GM18870 (cell line): ENCODE measurements at regions not wholly inside any gene's neighbourhood (a gene's known extent, or its start where the extent isn't known, plus 50 kb on each side); places are given as distances from the start of the nearest gene placed in this dataset.

Experiments
- ATAC-seq: cut with Tn5 transposase; IDR thresholded peaks from one replicate; pipeline ENCODE4 v1.9.1; 2021; ENCODE audit warnings: moderate library complexity; ENCODE audit not compliant: unreplicated experiment

GRCh38 chr2:20150110-20150706 is 74.7 kb downstream of the SDC1 start:
- no peak for ATAC-seq

GRCh38 chr2:20149703-20150030 is 75.3 kb downstream of the SDC1 start:
- ATAC-seq = no peak

GRCh38 chr2:20148923-20149702 is 75.8 kb downstream of the SDC1 start:
- ATAC-seq = no peak

GRCh38 chr2:20148426-20148922 is 76.5 kb downstream of the SDC1 start:
- no peak for ATAC-seq

- no peak for ATAC-seq
Measured at GRCh38 chr2:20147351-20147750, 77.6 kb downstream of the SDC1 start.

- ATAC-seq = no peak
Measured at GRCh38 chr2:20146401-20146800, 78.5 kb downstream of the SDC1 start.

GRCh38 chr2:20145497-20146193 is 79.3 kb downstream of the SDC1 start:
- ATAC-seq = peak; percentile 83

- ATAC-seq = no peak
Measured at GRCh38 chr2:20144861-20145260, 80.1 kb downstream of the SDC1 start.

GRCh38 chr2:20144196-20144595 is 80.7 kb downstream of the SDC1 start:
- no peak for ATAC-seq

GRCh38 chr2:20143263-20143662 is 81.7 kb downstream of the SDC1 start:
- no peak for ATAC-seq

- no peak for ATAC-seq
Measured at GRCh38 chr2:20141806-20142205, 83.1 kb downstream of the SDC1 start.

GRCh38 chr2:20141056-20141762 is 83.7 kb downstream of the SDC1 start:
- no peak for ATAC-seq

GRCh38 chr2:20140321-20141055 is 84.4 kb downstream of the SDC1 start:
- no peak for ATAC-seq

GRCh38 chr2:20139407-20140172 is 85.3 kb downstream of the SDC1 start:
- ATAC-seq = no peak

GRCh38 chr2:20138696-20139095 is 86.2 kb downstream of the SDC1 start:
- no peak for ATAC-seq

GRCh38 chr2:20137884-20138283 is 86.5 kb upstream of the LAPTM4A start:
- no peak for ATAC-seq

GRCh38 chr2:20137131-20137571 is 85.7 kb upstream of the LAPTM4A start:
- ATAC-seq = no peak

- ATAC-seq = no peak
Measured at GRCh38 chr2:20136149-20136548, 84.7 kb upstream of the LAPTM4A start.

GRCh38 chr2:20135631-20136050 is 84.2 kb upstream of the LAPTM4A start:
- peak; percentile 73 for ATAC-seq

GRCh38 chr2:20132990-20133535 is 81.6 kb upstream of the LAPTM4A start:
- no peak for ATAC-seq
